T-helper 2 cell treated with Interferon-gamma antibody and Interleukin-4, amounts not matched to agents 5 μg/mL and 100 μg/mL, for 36 hours (primary cell): ENCODE measurements at regions not wholly inside any gene's neighbourhood (a gene's known extent, or its start where the extent isn't known, plus 50 kb on each side); places are given as distances from the start of the nearest gene placed in this dataset.

Experiments
- DNase-seq: peaks from one replicate; pipeline ENCODE4 v3.0.0; 2021; ENCODE audit warnings: low spot score
- H3K27ac Mint-ChIP-seq: one replicate; pipeline ENCODE4 v1.8.0; 2021; ENCODE audit warnings: mild to moderate bottlenecking, mixed read lengths
- H3K27me3 Mint-ChIP-seq: one replicate; pipeline ENCODE4 v1.8.0; 2021; ENCODE audit warnings: low read depth, mixed read lengths
- H3K36me3 Mint-ChIP-seq: one replicate; pipeline ENCODE4 v1.8.0; 2021; ENCODE audit warnings: low read depth, mixed read lengths
- H3K4me1 Mint-ChIP-seq: one replicate; pipeline ENCODE4 v1.8.0; 2021; ENCODE audit warnings: low read depth, mixed read lengths
- H3K4me3 Mint-ChIP-seq: one replicate; pipeline ENCODE4 v1.8.0; 2022; ENCODE audit warnings: mild to moderate bottlenecking, moderate library complexity, mixed read lengths
- H3K9me3 Mint-ChIP-seq: one replicate; pipeline ENCODE4 v1.8.0; 2021; ENCODE audit warnings: mixed read lengths

- no peaks in the 10 kb centered on the region for H3K27me3 Mint-ChIP-seq
- peak; percentile 87 for DNase-seq
- H3K36me3 Mint-ChIP-seq = peaks cover 61% of the 10 kb centered on the region
- H3K27ac Mint-ChIP-seq = peak overlapping the region; percentile 86
- peaks cover 30% of the 10 kb centered on the region for H3K4me1 Mint-ChIP-seq
- peak overlapping the region; percentile 77 for H3K4me3 Mint-ChIP-seq
- peaks cover 23% of the 10 kb centered on the region for H3K9me3 Mint-ChIP-seq
These were observed 100.9 kb downstream of the NCOR2 start for GRCh38 chr12:124466216-124467128.

DNA sequence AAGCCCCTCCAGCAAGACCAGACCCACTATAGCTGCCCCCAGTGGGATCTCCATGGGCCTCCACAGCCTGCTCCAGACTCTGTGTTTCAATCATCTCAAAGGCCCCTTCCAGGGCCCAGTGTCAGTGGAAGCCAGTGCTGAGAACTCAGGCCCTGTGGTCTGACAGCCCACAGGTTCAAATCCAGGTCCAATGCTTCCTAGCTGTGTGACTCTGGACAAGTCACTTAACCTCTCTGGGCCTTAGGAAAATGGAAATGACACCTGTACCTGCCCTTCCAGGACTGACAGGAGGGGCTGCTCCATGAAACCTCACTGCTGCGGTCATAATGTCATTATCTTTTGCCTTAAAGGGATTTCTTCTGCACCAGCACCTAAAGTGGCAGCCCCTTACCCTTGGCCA, 101.9 kb downstream of the NCOR2 start:
- Mint-ChIP-seq H3K9me3 (peaks cover 21% of the 10 kb centered on the region), H3K27ac (peak overlapping the region; percentile 86), H3K36me3 (peaks cover 55% of the 10 kb centered on the region), H3K4me1 (peaks cover 30% of the 10 kb centered on the region), H3K4me3 (peak overlapping the region; percentile 77), H3K27me3 (no peaks in the 10 kb centered on the region)
- DNase-seq = no peak

DNA sequence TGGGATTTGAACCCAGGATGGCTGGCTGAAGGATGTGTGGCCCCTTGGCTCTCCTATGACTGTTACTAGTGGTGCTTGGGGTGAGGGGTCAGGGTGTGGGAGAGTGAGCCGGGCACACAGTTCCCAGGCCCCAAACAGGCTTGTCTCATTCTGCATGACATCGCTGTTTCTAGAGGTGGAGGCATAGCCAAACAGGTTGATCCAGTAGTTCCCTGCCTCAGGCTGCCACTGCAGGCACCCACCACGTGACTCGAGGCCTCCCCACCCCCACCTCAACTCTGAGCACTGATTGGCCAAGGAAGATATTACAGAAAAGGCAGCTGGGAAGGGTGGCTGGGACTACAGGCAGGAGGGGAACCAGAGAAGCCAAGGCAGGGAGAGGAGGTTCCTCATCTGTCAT, 102.6 kb downstream of the NCOR2 start:
- no peak for DNase-seq
- H3K9me3 Mint-ChIP-seq = peaks cover 18% of the 10 kb centered on the region
- H3K4me1 Mint-ChIP-seq = peaks cover 30% of the 10 kb centered on the region
- no peaks in the 10 kb centered on the region for H3K27me3 Mint-ChIP-seq
- peak overlapping the region; percentile 52 for H3K27ac Mint-ChIP-seq
- peak overlapping the region; percentile 54 for H3K4me3 Mint-ChIP-seq
- peaks cover 51% of the 10 kb centered on the region for H3K36me3 Mint-ChIP-seq

DNA sequence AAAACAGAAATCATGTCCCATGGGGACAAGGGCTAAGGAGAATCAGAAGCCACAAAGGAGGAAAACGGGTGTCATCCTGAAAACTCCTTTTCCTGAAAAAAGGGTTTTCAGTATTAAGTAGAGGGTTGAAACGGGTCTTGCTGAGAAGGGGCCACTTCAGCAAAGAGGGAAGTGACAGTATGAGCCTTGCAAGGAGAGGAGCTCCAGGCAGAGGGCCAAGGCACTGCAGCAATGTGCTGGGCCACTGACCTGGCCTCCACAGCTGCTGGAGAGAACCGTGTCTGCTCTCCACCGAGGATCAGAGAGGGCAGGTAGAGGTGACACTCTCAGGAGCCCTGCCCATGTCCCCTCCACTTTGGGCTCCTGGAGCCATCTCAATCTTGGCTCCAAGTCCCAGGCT, 103.3 kb downstream of the NCOR2 start:
- Mint-ChIP-seq H3K4me1 (peaks cover 27% of the 10 kb centered on the region), H3K27me3 (no peaks in the 10 kb centered on the region), H3K4me3 (no peak overlapping the region), H3K9me3 (peaks cover 11% of the 10 kb centered on the region), H3K27ac (peak overlapping the region; percentile 31), H3K36me3 (peaks cover 50% of the 10 kb centered on the region)
- DNase-seq = no peak

- no peaks in the 10 kb centered on the region for H3K27me3 Mint-ChIP-seq
- no peak for DNase-seq
- no peak overlapping the region for H3K4me3 Mint-ChIP-seq
- peaks cover 30% of the 10 kb centered on the region for H3K4me1 Mint-ChIP-seq
- no peak overlapping the region for H3K27ac Mint-ChIP-seq
- peaks cover 9% of the 10 kb centered on the region for H3K9me3 Mint-ChIP-seq
- peaks cover 54% of the 10 kb centered on the region for H3K36me3 Mint-ChIP-seq
These were observed 104.0 kb downstream of the NCOR2 start for GRCh38 chr12:124463341-124463921.

DNA sequence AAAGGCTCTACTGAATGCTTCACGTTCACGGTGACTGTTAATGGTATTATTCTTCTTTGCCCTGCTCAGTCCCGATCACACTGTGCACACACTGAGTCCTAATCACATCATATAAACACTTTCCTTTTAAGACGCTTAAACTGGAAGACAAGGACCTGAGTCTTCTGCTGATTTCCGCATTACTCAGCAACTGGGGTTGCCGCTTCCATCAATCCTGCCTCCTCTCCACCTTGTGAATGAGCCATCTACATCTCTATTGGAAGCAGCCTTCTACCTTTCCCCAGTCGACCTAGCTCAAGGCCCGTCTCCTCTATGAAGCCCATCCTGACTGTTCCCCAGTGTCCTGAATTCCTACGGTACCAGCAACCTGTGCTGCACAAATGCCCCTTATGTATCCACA, 104.7 kb downstream of the NCOR2 start:
- DNase-seq = no peak
- H3K27me3 Mint-ChIP-seq = no peaks in the 10 kb centered on the region
- H3K27ac Mint-ChIP-seq = peak overlapping the region; percentile 26
- H3K36me3 Mint-ChIP-seq = peaks cover 55% of the 10 kb centered on the region
- peaks cover 30% of the 10 kb centered on the region for H3K4me1 Mint-ChIP-seq
- H3K9me3 Mint-ChIP-seq = peaks cover 9% of the 10 kb centered on the region
- H3K4me3 Mint-ChIP-seq = no peak overlapping the region

- peaks cover 53% of the 10 kb centered on the region for H3K36me3 Mint-ChIP-seq
- H3K27me3 Mint-ChIP-seq = no peaks in the 10 kb centered on the region
- H3K27ac Mint-ChIP-seq = no peak overlapping the region
- H3K4me3 Mint-ChIP-seq = no peak overlapping the region
- no peak for DNase-seq
- H3K4me1 Mint-ChIP-seq = peaks cover 27% of the 10 kb centered on the region
- peaks cover 9% of the 10 kb centered on the region for H3K9me3 Mint-ChIP-seq
These were observed 105.4 kb downstream of the NCOR2 start for GRCh38 chr12:124461851-124462623.

DNA sequence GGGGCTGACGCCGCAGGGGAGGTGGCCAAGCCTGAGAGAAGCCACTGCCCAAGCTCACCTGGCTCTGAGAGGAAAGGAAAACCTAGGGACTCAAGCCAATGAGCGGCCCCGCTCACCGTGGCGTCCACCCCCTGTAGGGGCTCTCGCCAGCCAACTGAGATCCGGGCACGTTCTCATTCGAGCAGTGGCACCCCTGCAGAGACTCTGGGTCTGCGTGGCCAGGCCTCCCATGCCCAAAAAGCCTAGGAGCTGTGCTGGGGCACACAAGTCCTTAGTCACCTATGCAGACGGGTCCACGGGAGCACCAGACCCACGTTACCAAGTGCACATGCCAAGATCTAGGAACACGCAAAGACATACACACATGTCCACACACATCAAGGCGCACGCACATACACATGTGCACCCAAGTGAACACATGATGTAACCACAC, 106.2 kb downstream of the NCOR2 start:
- no peak for DNase-seq
- no peak overlapping the region for H3K4me3 Mint-ChIP-seq
- H3K4me1 Mint-ChIP-seq = peaks cover 21% of the 10 kb centered on the region
- H3K9me3 Mint-ChIP-seq = peaks cover 9% of the 10 kb centered on the region
- H3K36me3 Mint-ChIP-seq = peaks cover 47% of the 10 kb centered on the region
- H3K27ac Mint-ChIP-seq = no peak overlapping the region
- no peaks in the 10 kb centered on the region for H3K27me3 Mint-ChIP-seq

- Mint-ChIP-seq H3K27ac (no peak overlapping the region), H3K36me3 (peaks cover 46% of the 10 kb centered on the region), H3K4me1 (peaks cover 25% of the 10 kb centered on the region), H3K4me3 (no peak overlapping the region), H3K9me3 (peaks cover 9% of the 10 kb centered on the region), H3K27me3 (no peaks in the 10 kb centered on the region)
- no peak for DNase-seq
These were observed 106.6 kb downstream of the NCOR2 start for GRCh38 chr12:124460771-124461170.

- Mint-ChIP-seq H3K27me3 (no peaks in the 10 kb centered on the region), H3K4me3 (no peak overlapping the region), H3K27ac (peak overlapping the region; percentile 43), H3K36me3 (peaks cover 42% of the 10 kb centered on the region), H3K4me1 (peaks cover 24% of the 10 kb centered on the region), H3K9me3 (peaks cover 8% of the 10 kb centered on the region)
- no peak for DNase-seq
These were observed 107.4 kb downstream of the NCOR2 start for GRCh38 chr12:124459852-124460645.

DNA sequence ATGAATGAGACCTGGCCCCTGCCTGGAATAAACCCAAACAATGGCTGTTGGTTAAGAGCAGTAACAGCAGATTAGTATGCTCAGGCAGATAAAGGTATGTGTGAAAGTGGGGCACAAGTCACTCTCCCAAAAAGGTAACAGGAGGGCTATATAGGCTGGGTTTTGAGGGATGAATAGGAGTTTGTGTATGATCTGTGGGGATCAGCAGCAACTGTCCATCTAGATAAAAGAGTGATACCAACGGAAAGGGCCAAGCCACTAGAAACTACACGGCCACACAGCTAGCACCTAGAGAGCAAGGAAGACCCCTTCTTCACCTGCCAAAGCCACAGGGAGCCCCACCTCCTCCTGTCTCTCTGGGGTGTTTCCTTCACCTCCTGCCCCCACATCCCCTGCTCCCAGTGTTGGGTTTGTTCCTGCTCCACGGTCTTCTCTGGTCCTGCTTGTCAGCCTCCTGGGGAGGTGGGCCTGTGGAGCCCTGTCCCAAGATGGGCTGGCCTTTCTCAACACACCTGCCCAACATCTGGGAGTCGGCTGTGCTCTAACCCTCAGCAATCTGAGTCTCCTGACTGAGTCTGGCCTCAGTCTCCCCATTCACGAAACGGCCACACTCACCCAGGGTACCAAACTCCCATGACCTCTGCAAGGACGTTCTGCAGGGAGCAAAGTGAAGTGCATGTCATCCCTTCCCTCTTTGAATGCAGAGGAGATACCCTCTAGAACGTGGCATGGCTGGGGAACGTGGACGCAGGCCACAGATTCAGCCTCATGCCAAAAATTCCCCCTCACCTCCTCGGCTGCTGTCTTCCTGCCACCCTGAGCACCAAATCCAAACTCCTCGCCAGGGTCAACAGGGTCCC, 108.2 kb downstream of the NCOR2 start:
- peaks cover under 1% of the 10 kb centered on the region for H3K9me3 Mint-ChIP-seq
- no peak for DNase-seq
- H3K36me3 Mint-ChIP-seq = peaks cover 38% of the 10 kb centered on the region
- H3K27me3 Mint-ChIP-seq = no peaks in the 10 kb centered on the region
- peaks cover 29% of the 10 kb centered on the region for H3K4me1 Mint-ChIP-seq
- peak overlapping the region; percentile 43 for H3K27ac Mint-ChIP-seq
- no peak overlapping the region for H3K4me3 Mint-ChIP-seq

DNA sequence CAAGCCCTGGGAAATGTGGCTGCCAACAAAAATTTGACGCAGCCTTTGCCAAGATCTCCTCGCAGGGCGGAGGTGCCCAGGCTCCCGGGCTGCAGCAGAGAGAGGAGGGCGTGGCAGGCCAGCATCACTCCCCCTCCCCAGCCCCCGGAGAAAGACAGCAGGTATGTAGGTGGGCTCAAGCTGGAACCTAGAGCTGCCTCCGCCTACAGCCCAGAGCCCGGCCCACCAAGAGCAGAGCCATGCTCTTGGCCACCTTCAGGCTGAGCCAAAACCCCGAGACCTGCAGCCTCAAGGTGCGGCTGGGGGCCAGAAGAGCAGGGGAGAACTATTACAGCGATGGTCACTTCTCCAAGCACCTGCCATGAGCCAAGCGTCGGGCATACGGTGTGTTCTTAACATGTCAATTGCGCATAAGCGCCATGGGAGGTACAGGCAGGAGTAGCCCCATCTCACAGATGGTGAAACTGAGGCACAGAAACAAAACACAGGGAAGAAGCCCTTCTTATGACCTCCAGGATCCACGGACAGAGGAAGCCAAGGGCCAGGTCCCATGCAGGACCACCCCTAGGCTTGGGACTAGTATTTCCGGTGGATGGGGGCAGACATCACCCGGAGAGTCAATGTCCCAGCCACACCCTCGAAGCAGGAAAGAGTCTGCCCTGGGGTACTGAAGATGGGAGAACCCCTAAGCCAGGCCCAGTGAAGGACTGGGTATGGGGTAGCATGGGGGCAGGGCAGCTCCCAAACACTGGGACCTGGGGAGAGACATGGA, 109.0 kb downstream of the NCOR2 start:
- Mint-ChIP-seq H3K27ac (peak overlapping the region; percentile 26), H3K27me3 (no peaks in the 10 kb centered on the region), H3K36me3 (peaks cover 34% of the 10 kb centered on the region), H3K4me3 (no peak overlapping the region), H3K9me3 (no peaks in the 10 kb centered on the region), H3K4me1 (peaks cover 32% of the 10 kb centered on the region)
- DNase-seq = no peak
